ENCODE measurements at regions not wholly inside any gene's neighbourhood (a gene's known extent, or its start where the extent isn't known, plus 50 kb on each side); places are given as distances from the start of the nearest gene placed in this dataset.

DNA sequence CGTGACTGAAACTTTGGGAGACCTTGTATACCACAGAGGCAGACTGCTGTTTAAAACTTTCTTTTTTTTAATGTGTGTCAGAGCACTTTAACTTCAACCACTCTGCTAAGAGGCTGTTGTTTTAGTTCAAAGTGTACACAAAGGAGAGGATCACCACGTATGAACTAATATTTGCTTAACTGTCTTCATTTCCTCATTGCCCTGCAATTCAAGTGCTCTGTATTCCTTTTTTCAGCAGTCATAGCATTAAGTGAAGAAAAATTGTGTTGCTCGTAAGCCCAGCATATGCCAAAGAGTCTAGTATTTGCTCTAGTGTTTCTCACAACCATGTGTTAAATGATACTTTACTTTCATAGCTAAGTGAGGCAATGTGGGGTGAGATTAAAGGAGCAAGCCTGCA, 63.0 kb upstream of the HHIP start (continued):
- TF ChIP-seq, protein P1, sequence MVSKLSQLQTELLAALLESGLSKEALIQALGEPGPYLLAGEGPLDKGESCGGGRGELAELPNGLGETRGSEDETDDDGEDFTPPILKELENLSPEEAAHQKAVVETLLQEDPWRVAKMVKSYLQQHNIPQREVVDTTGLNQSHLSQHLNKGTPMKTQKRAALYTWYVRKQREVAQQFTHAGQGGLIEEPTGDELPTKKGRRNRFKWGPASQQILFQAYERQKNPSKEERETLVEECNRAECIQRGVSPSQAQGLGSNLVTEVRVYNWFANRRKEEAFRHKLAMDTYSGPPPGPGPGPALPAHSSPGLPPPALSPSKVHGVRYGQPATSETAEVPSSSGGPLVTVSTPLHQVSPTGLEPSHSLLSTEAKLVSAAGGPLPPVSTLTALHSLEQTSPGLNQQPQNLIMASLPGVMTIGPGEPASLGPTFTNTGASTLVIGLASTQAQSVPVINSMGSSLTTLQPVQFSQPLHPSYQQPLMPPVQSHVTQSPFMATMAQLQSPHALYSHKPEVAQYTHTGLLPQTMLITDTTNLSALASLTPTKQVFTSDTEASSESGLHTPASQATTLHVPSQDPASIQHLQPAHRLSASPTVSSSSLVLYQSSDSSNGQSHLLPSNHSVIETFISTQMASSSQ (IDR thresholded peaks at IDR 0.05; ENCODE audit: low read depth), result no peak
- TF ChIP-seq, protein P1 (CRISPR knock-in tag; IDR thresholded peaks at IDR 0.05; ENCODE audit: borderline replicate concordance), result no peak
- no peak for TF ChIP-seq NFAT5 (CRISPR knock-in tag; IDR thresholded peaks at IDR 0.05)
- no peak for TF ChIP-seq ZMAT3 (CRISPR knock-in tag; conservative IDR thresholded peaks at IDR 0.05)
- TF ChIP-seq MEIS2 (CRISPR knock-in tag; IDR thresholded peaks at IDR 0.05), result no peak
- 0 out of 2 replicates have a peak, but pooled peaks have one; percentile 5 for TF ChIP-seq TCF7 (IDR thresholded peaks at IDR 0.05; ENCODE audit: low read depth)
- no peak for TF ChIP-seq REXO4 (CRISPR knock-in tag; IDR thresholded peaks at IDR 0.05; ENCODE audit: borderline replicate concordance)
- TF ChIP-seq, protein P2, sequence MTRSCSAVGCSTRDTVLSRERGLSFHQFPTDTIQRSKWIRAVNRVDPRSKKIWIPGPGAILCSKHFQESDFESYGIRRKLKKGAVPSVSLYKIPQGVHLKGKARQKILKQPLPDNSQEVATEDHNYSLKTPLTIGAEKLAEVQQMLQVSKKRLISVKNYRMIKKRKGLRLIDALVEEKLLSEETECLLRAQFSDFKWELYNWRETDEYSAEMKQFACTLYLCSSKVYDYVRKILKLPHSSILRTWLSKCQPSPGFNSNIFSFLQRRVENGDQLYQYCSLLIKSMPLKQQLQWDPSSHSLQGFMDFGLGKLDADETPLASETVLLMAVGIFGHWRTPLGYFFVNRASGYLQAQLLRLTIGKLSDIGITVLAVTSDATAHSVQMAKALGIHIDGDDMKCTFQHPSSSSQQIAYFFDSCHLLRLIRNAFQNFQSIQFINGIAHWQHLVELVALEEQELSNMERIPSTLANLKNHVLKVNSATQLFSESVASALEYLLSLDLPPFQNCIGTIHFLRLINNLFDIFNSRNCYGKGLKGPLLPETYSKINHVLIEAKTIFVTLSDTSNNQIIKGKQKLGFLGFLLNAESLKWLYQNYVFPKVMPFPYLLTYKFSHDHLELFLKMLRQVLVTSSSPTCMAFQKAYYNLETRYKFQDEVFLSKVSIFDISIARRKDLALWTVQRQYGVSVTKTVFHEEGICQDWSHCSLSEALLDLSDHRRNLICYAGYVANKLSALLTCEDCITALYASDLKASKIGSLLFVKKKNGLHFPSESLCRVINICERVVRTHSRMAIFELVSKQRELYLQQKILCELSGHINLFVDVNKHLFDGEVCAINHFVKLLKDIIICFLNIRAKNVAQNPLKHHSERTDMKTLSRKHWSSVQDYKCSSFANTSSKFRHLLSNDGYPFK (CRISPR knock-in tag; IDR thresholded peaks at IDR 0.05; ENCODE audit: borderline replicate concordance), result no peak
- 0 out of 2 replicates have a peak, but pooled peaks have one; percentile 19 for TF ChIP-seq FOXK1 (CRISPR knock-in tag; IDR thresholded peaks at IDR 0.05; ENCODE audit: borderline replicate concordance, low read depth)
- no peak for TF ChIP-seq SP4 (CRISPR knock-in tag; IDR thresholded peaks at IDR 0.05)
- TF ChIP-seq, protein P3, sequence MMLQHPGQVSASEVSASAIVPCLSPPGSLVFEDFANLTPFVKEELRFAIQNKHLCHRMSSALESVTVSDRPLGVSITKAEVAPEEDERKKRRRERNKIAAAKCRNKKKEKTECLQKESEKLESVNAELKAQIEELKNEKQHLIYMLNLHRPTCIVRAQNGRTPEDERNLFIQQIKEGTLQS (CRISPR knock-in tag; IDR thresholded peaks at IDR 0.05), result no peak
- no peak for TF ChIP-seq NCOR1 (IDR thresholded peaks at IDR 0.05; ENCODE audit: borderline replicate concordance, low read length)
- no peak for TF ChIP-seq KLF16 (CRISPR knock-in tag; IDR thresholded peaks at IDR 0.05)
- peak; percentile 61; the same call in 1 of the 2 replicates for TF ChIP-seq HMG20A (CRISPR knock-in tag; IDR thresholded peaks at IDR 0.05; ENCODE audit: borderline replicate concordance)
- TF ChIP-seq, protein P4, sequence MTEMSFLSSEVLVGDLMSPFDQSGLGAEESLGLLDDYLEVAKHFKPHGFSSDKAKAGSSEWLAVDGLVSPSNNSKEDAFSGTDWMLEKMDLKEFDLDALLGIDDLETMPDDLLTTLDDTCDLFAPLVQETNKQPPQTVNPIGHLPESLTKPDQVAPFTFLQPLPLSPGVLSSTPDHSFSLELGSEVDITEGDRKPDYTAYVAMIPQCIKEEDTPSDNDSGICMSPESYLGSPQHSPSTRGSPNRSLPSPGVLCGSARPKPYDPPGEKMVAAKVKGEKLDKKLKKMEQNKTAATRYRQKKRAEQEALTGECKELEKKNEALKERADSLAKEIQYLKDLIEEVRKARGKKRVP (CRISPR knock-in tag; IDR thresholded peaks at IDR 0.05), result no peak
- no peak for TF ChIP-seq KDM2A (CRISPR knock-in tag; IDR thresholded peaks at IDR 0.05; ENCODE audit: borderline replicate concordance, low read depth)
- TF ChIP-seq ELF3 (CRISPR knock-in tag; IDR thresholded peaks at IDR 0.05), result peak; percentile 82
